ENCODE measurements at regions not wholly inside any gene's neighbourhood (a gene's known extent, or its start where the extent isn't known, plus 50 kb on each side); places are given as distances from the start of the nearest gene placed in this dataset.

DNA sequence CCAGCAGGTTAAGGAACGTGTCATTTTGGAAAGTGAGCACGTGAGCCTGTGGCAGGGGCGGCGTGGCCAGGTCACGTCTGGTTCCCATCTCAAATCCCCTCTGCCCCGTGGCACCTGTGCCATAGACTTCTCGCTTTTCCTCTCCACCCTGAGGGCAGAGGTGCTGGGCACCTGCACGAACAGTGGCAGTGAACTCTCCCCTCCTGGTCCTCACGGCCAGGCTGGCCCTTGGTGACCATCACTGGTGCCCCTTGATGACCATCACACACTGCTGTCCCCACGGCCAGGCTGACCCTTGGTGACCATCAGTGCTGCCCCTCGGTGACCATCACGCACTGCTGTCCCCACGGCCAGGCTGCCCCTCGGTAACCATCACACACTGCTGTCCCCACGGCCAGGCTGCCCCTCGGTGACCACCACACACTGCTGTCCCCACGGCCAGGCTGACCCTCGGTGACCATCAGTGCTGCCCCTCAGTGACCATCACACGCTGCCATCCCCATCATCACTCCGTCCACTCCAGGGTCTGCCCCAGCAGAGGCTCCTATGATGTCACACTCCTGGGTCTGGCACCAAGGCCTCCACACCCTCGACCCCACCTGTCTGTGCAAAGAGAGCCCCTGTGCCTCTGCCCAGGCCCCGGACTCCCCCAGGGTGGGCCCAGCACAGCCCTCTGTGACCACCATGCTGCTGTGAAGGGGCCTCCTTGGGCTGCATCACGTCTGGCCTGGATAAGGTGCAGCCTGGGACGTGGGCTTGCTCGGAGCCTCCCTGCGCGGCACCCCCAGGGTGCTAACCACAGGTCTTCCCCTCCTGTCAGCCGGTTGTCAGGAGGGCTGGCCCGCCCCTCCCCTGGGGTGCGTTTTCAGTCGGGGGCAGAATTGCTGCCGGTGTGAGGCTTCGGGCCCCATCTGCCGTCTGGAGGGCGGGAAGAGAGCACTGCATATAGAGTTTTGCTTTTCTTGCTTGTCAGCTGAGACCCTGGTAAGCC lies 738.6 kb downstream of the BRD1 start:
- no peak overlapping the region for H3K27ac Mint-ChIP-seq
- H3K27me3 Mint-ChIP-seq: peaks cover 25% of the 10 kb centered on the region
- H3K9me3 Mint-ChIP-seq: no peaks in the 10 kb centered on the region
- no peak overlapping the region for H3K4me3 Mint-ChIP-seq
- no peaks in the 10 kb centered on the region for H3K4me1 Mint-ChIP-seq
- DNase-seq (no peak), ATAC-seq (no peak)

GRCh38 chr22:49087716-49088601 lies 739.7 kb downstream of the BRD1 start:
- H3K9me3 Mint-ChIP-seq: no peaks in the 10 kb centered on the region
- ATAC-seq (no peak), DNase-seq (no peak)
- peaks cover 25% of the 10 kb centered on the region for H3K27me3 Mint-ChIP-seq
- no peak overlapping the region for H3K4me3 Mint-ChIP-seq
- H3K27ac Mint-ChIP-seq: no peak overlapping the region
- no peaks in the 10 kb centered on the region for H3K4me1 Mint-ChIP-seq

DNA sequence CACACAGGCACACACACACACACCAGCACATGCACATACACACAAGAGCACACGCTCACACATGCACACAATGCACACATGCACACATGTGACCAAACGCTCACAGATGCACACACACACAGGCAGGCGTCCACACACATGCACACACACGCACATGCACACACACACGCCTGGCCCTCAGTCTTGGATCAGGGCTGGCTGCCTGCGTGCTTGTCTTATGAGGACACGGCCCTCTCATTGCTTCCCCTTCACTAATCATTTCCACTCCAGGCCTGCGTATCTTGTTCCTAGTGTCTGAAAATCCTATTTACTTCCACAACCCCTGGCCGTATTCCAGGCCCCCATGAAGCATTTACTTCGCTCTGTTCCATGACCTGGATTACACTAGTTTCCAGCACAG lies 740.5 kb downstream of the BRD1 start:
- no peak overlapping the region for H3K4me3 Mint-ChIP-seq
- H3K4me1 Mint-ChIP-seq: no peaks in the 10 kb centered on the region
- DNase-seq: no peak

GRCh38 chr22:49086606-49087157 lies 741.0 kb downstream of the BRD1 start:
- no peak for DNase-seq
- no peak for ATAC-seq
- no peak overlapping the region for H3K4me3 Mint-ChIP-seq
- H3K27me3 Mint-ChIP-seq: peaks cover 25% of the 10 kb centered on the region
- H3K27ac Mint-ChIP-seq: no peak overlapping the region
- H3K9me3 Mint-ChIP-seq: no peaks in the 10 kb centered on the region
- no peaks in the 10 kb centered on the region for H3K4me1 Mint-ChIP-seq

More for the DNA sequence above, 740.5 kb downstream of the BRD1 start:
- no peak for ATAC-seq
- peaks cover 25% of the 10 kb centered on the region for H3K27me3 Mint-ChIP-seq
- H3K27ac Mint-ChIP-seq: peak overlapping the region in 1 of 2 donors; percentile 65
- H3K9me3 Mint-ChIP-seq: no peaks in the 10 kb centered on the region

- no peak for ATAC-seq
- DNase-seq: no peak
- no peak overlapping the region for H3K4me3 Mint-ChIP-seq
- H3K27ac Mint-ChIP-seq: peak overlapping the region in 1 of 2 donors; percentile 31
- peaks cover 25% of the 10 kb centered on the region for H3K27me3 Mint-ChIP-seq
- no peaks in the 10 kb centered on the region for H3K9me3 Mint-ChIP-seq
- H3K4me1 Mint-ChIP-seq: no peaks in the 10 kb centered on the region
These were observed 741.5 kb downstream of the BRD1 start for GRCh38 chr22:49086181-49086580.

DNA sequence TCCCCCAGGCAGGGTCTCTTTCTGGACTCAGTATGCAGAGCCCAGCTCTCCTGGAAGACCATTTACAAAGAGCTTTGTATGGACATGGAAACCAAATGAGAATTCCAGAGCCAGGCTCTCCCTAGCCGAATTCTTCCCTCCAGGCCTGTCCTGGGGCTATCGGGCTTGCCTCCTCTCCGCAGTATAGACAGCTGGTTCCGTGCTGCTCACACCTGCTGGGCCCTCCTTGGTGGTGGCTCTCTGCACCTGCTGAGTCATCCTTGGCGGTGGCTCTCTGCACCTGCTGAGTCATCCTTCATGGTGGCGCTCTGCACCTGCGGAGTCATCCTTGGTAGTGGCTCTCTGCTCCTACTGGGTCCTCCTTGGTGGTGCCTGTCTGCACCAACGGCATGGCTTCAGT lies 743.5 kb downstream of the BRD1 start:
- H3K27ac Mint-ChIP-seq: peak overlapping the region in 1 of 2 donors; percentile 84
- no peak overlapping the region for H3K4me3 Mint-ChIP-seq
- DNase-seq (no peak), ATAC-seq (no peak)
- H3K9me3 Mint-ChIP-seq: no peaks in the 10 kb centered on the region
- peaks cover 23% of the 10 kb centered on the region for H3K27me3 Mint-ChIP-seq
- no peaks in the 10 kb centered on the region for H3K4me1 Mint-ChIP-seq

DNA sequence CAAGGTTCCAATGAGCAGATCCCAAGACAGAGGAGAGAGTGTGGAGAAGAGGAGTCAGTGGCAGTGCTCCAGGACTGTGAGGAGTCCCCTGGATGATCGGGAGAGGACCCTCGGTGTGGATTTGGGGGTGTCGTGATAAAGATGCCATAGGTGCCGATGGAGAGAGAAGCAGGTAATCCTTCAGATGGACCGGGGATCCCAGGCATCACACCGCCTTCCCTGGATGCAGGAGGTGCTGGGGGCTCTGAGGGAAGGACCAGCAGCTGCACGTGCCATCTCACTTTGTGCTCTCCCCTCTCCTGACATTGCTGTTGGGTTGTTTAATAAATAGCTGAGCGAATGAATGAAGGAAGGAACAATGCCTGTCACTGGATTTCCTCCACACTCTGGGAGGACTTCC lies 744.1 kb downstream of the BRD1 start:
- Mint-ChIP-seq H3K27ac (no peak overlapping the region), H3K4me3 (no peak overlapping the region), H3K27me3 (peaks cover 17% of the 10 kb centered on the region), H3K4me1 (no peaks in the 10 kb centered on the region), H3K9me3 (no peaks in the 10 kb centered on the region)
- ATAC-seq (no peak), DNase-seq (no peak)

- ATAC-seq (no peak), DNase-seq (no peak)
- Mint-ChIP-seq H3K4me1 (no peaks in the 10 kb centered on the region), H3K27me3 (peaks cover 10% of the 10 kb centered on the region), H3K4me3 (no peak overlapping the region), H3K9me3 (no peaks in the 10 kb centered on the region), H3K27ac (no peak overlapping the region)
These were observed 745.2 kb downstream of the BRD1 start for GRCh38 chr22:49082451-49082850.

DNA sequence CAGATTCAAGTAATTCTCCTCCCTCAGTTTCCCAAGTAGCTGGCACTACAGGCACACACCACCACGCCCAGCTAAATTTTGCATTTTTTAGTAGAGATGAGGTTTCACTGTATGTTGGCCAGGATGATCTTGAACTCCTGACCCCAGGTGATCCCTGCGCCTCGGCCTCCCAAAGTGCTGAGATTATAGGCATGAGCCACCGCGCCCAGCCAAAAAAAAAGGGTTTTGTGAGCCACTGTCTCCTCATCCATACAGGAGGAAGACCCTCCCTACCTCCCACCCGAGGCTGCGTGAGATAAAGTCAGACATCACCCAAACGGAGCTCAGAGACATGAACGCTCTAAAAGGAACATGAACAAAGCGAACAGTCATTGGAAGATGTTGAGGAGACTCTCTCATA lies 745.7 kb downstream of the BRD1 start:
- no peaks in the 10 kb centered on the region for H3K4me1 Mint-ChIP-seq
- H3K9me3 Mint-ChIP-seq: no peaks in the 10 kb centered on the region
- H3K27ac Mint-ChIP-seq: no peak overlapping the region
- peaks cover 10% of the 10 kb centered on the region for H3K27me3 Mint-ChIP-seq
- no peak for ATAC-seq
- no peak for DNase-seq
- H3K4me3 Mint-ChIP-seq: no peak overlapping the region

DNA sequence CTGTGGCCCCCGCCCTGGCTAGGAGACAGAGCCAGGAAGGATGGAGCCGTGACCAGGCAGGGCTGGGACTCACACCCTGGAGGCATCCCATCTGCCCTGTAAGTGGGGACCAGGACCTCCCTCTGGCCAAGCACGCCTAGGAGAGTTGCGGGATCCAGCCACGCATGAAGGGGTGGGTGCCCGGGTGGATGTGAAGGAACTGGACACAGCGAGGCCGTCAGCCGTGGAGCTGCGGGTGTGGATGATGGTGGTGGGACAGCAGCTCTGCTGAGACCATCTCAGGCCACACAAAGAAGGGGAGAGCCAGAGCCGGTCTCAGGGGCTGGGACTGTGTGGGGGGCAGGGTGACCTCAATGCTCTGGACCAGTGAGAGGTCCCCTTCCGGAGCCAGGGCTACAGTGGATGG lies 746.4 kb downstream of the BRD1 start:
- peaks cover 7% of the 10 kb centered on the region for H3K27me3 Mint-ChIP-seq
- no peak overlapping the region for H3K4me3 Mint-ChIP-seq
- no peak for ATAC-seq
- no peaks in the 10 kb centered on the region for H3K9me3 Mint-ChIP-seq
- no peak overlapping the region for H3K27ac Mint-ChIP-seq
- no peaks in the 10 kb centered on the region for H3K4me1 Mint-ChIP-seq
- no peak for DNase-seq

- DNase-seq: no peak
- ATAC-seq: no peak
- Mint-ChIP-seq H3K4me1 (no peaks in the 10 kb centered on the region), H3K9me3 (no peaks in the 10 kb centered on the region), H3K27me3 (peaks cover under 1% of the 10 kb centered on the region), H3K4me3 (no peak overlapping the region), H3K27ac (no peak overlapping the region)
These were observed 747.0 kb downstream of the BRD1 start for GRCh38 chr22:49080631-49081030.

DNA sequence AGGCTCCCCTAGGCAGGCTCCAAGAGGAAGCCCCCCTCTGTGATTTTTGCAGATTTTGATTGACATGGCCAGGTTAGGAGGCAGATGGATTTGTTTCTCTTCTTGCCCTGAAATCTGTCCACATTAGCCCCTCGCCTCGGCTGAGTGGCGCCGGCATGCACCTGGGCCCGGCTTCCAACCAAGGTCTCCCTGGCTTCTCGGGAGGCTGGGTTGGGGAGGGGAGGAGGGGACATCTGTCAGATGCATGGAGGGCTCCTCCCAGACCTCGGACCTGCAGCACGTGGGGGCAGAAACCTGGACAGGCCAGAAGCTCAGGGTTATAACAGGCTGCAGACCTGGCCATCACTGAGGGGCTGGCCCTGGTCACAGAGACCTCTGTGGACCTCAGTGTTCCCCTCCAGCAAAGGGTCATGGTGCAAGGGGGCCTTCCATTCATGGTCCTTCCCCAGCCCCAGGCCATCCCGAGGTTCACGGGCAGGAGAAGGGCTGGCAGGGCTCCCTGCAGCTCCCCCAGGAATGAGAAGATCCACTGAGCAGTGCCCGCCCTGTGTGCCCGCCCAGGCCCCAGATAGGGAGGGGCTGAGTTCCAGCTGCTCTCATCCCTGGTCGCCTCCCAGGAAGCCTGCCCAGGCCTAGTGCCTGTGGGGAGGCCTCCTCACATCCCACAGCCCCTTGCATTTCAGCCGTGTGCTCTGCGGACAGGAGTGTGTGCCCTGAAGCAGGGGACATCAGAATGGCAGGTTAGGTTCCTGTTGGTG lies 747.8 kb downstream of the BRD1 start:
- no peak for DNase-seq
- Mint-ChIP-seq H3K27me3 (no peaks in the 10 kb centered on the region), H3K9me3 (no peaks in the 10 kb centered on the region), H3K27ac (no peak overlapping the region), H3K4me3 (no peak overlapping the region), H3K4me1 (no peaks in the 10 kb centered on the region)
- no peak for ATAC-seq

GRCh38 chr22:49079027-49079725 lies 748.5 kb downstream of the BRD1 start:
- no peak overlapping the region for H3K27ac Mint-ChIP-seq
- H3K27me3 Mint-ChIP-seq: no peaks in the 10 kb centered on the region
- ATAC-seq (no peak), DNase-seq (no peak)
- H3K9me3 Mint-ChIP-seq: no peaks in the 10 kb centered on the region
- no peak overlapping the region for H3K4me3 Mint-ChIP-seq
- H3K4me1 Mint-ChIP-seq: no peaks in the 10 kb centered on the region

DNA sequence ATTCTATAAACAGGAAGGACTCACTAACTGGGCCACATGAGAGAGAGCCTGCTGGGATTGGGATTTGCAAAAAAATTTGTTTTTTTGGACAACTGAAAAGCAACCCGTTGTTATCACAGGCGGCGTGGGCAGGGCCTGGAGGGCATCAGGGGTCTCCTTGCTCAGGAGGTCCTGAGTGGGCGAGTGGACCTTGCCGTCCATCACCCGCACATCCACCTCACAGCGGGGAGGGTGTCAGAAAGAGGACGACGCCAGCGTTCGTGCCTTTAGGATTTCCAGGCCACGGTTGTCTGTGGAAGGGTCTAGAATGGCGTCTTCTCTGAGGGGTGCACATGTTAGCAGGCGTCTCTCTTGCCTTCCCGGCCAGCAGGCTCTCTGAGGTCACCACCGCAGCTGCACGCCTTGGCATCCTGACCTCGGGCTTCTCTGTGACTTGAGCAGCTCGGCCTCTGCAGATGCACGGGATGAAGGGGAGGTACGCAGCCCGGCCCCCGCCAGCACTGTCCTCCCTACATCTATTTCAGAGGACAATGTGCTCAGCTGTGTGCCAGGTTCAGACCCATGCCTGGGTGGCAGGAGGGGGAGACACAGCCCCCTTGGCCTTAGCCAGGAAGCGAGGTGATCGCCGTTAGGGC lies 749.5 kb downstream of the BRD1 start:
- DNase-seq: no peak
- ATAC-seq: no peak
- H3K9me3 Mint-ChIP-seq: no peaks in the 10 kb centered on the region
- H3K4me3 Mint-ChIP-seq: no peak overlapping the region
- H3K4me1 Mint-ChIP-seq: no peaks in the 10 kb centered on the region
- H3K27me3 Mint-ChIP-seq: no peaks in the 10 kb centered on the region
- no peak overlapping the region for H3K27ac Mint-ChIP-seq

Measured in stimulated activated naive CD8-positive, alpha-beta T cell treated with anti-CD3 and anti-CD28 coated beads, Interleukin-15, amount 100 ng/mL, for 72 hours (primary cell).